Ovary (tissue), 7 donors: ENCODE measurements at regions not wholly inside any gene's neighbourhood (a gene's known extent, or its start where the extent isn't known, plus 50 kb on each side); places are given as distances from the start of the nearest gene placed in this dataset.

ENCODE experiments used
- DNase-seq, 5 donors: peaks; one replicate each; pipeline ENCODE4 v3.0.0-alpha.2; 2019 to 2020
- H3K27ac ChIP-seq, 2 donors: fragments of 200-600 bp; one replicate each; pipeline versions ENCODE4 v1.5.1 to v1.8.0; 2019 to 2022
- H3K27me3 ChIP-seq: fragments of 200-600 bp; one replicate; pipeline ENCODE4 v1.8.0; 2022
- H3K36me3 ChIP-seq: fragments of 200-600 bp; sonication (generic); one replicate; pipeline ENCODE4 v1.5.1; 2019
- H3K4me1 ChIP-seq: one replicate; pipeline ENCODE4 v1.8.1; 2013; ENCODE audit warnings: mild to moderate bottlenecking, moderate library complexity; ENCODE audit not compliant: insufficient read depth
- H3K4me3 ChIP-seq: fragments of 200-600 bp; sonication (generic); one replicate; pipeline ENCODE4 v1.5.1; 2017
- H3K9me3 ChIP-seq, 2 donors: fragments of 200-600 bp in 1 of 2; sonication (generic) in 1 of 2; one replicate each; pipeline versions ENCODE4 v1.5.1 to v1.8.1; 2013 to 2019; ENCODE audit warnings: mild to moderate bottlenecking in 1 of 2, moderate library complexity in 1 of 2
- EP300 ChIP-seq: sonication (generic); formaldehyde crosslinking; IDR thresholded peaks from one replicate; pipeline ENCODE4 v1.6.1; 2017; ENCODE audit warnings: antibody characterized with exemption
- POLR2A ChIP-seq: fragments of 450-650 bp; IDR thresholded peaks from one replicate; pipeline ENCODE4 v1.6.1; 2017; ENCODE audit warnings: antibody characterized with exemption, mild to moderate bottlenecking, moderate library complexity
- WGBS, 3 donors: extraction: QIAGEN DNeasy Blood & Tissue Kit in 1 of 3; methylation state at CpG; one replicate each; pipeline versions ENCODE4 v1.1.5 to v1.1.7; 2013 to 2017; 5-methylcytosine and 5-hydroxymethylcytosine counted together
- intact Hi-C, 4 donors: fragments of 100-400 bp; cut with DNase I; formaldehyde crosslinking; loops; one replicate each; pipeline versions ENCODE4 v1.11.0 to v1.15.1; 2022 to 2023
- TF ChIP-seq, protein P1 (sequence below), 3 donors: fragments of 450-650 bp in 2 of 3; fragments of 200-600 bp in 1 of 3; IDR thresholded peaks; one replicate each; pipeline versions ENCODE4 v1.5.1 to v1.8.0; 2016 to 2022; ENCODE audit warnings: antibody characterized with exemption in 3 of 3, mild to moderate bottlenecking in 1 of 3
- donor health status: DM: no; HTN: no; CAD: no; lungs with moderate emphysema.
- donor health status: DM: no; HTN: no; CAD: no.
- donor health status: Bipolar disorder and iron deficiency.
- donor health status: DM: no; HTN: no; CAD: no.
- donor health status: DM: yes; HTN: yes; CAD: no.

DNA sequence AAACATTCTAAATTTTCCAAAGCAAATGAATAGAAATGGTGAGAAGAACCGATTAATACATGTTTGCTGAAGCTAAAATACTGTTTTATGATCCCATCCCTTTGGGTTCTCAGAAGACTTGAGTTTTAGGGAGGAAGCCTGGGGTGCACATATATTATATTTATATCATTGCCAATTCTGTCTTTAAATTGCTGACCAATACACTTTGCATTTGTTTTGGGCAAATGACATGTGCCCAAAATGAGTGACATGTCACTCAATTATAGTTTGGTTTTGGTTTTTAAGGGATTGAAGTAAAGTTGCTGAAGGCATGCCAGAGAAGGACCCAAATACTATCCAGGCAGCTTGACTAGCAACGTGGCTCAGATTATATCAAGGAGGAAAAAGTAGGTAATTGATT is 50.3 kb upstream of the SP3 start:
- H3K4me3 ChIP-seq: no peak overlapping the region
- 38 to 51% (median 45%) methylated on average over 2 of the region's 2 CpGs for WGBS, 3 donors

More for the DNA sequence above, 50.3 kb upstream of the SP3 start:
- no peak overlapping the region for H3K27ac ChIP-seq
- H3K27me3 ChIP-seq: no peaks in the 10 kb centered on the region
- peaks cover 7% of the 10 kb centered on the region for H3K4me1 ChIP-seq
- no peaks in the 10 kb centered on the region for H3K36me3 ChIP-seq
- intact Hi-C loops: loop anchor here in 2 of 4 donors (10.0 kb wide), 1 partner anchor 51 kb away; the partner anchor contains the start of gene SP3 (in 2 of the 2)
- H3K9me3 ChIP-seq: no peaks in the 10 kb centered on the region
- TF ChIP-seq EP300: no peak
- TF ChIP-seq, protein P1, sequence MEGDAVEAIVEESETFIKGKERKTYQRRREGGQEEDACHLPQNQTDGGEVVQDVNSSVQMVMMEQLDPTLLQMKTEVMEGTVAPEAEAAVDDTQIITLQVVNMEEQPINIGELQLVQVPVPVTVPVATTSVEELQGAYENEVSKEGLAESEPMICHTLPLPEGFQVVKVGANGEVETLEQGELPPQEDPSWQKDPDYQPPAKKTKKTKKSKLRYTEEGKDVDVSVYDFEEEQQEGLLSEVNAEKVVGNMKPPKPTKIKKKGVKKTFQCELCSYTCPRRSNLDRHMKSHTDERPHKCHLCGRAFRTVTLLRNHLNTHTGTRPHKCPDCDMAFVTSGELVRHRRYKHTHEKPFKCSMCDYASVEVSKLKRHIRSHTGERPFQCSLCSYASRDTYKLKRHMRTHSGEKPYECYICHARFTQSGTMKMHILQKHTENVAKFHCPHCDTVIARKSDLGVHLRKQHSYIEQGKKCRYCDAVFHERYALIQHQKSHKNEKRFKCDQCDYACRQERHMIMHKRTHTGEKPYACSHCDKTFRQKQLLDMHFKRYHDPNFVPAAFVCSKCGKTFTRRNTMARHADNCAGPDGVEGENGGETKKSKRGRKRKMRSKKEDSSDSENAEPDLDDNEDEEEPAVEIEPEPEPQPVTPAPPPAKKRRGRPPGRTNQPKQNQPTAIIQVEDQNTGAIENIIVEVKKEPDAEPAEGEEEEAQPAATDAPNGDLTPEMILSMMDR (IDR thresholded peaks at IDR 0.05): no peak
- TF ChIP-seq POLR2A: no peak
- no peak for DNase-seq
